HepG2 (cell line): ENCODE measurements at regions not wholly inside any gene's neighbourhood (a gene's known extent, or its start where the extent isn't known, plus 50 kb on each side); places are given as distances from the start of the nearest gene placed in this dataset.

Source experiments
- ATAC-seq: fragments of 200-7000 bp; cut with Tn5 transposase; 3 replicates; pipeline ENCODE4 v1.9.1; 2020; ENCODE audit warnings: mild to moderate bottlenecking, moderate library complexity
- BruUV-seq: library from RNA; stranded (reverse); fragments of 400-500 nt; replicated peaks from 2 replicates; lab custom pipeline; 2021; lab: Mats Ljungman, UMichigan
- CTCF ChIA-PET: fragments of 300-600 bp; formaldehyde crosslinking; extraction: SDS; loops from one replicate; lab custom pipeline; 2021; ENCODE audit warnings: low total read pairs, inconsistent platforms, low intra/inter-chr PET ratio; lab: Yijun Ruan, JAX
- POLR2A ChIA-PET: fragments of 350-600 bp; sonication (Branson Sonifier 250); formaldehyde crosslinking; loops from one replicate; lab custom pipeline; 2020; ENCODE audit warnings: antibody characterized with exemption, inconsistent platforms; lab: Yijun Ruan, JAX
- DNase-seq: peaks from one replicate; pipeline ENCODE4 v3.0.0-alpha.2; 2015; ENCODE audit warnings: low spot score
- FAIRE-seq: peaks from 3 replicates; lab custom pipeline; 2011; peaks lifted over from hg19 to GRCh38; lab: Jason Lieb, UNC
- H2AFZ ChIP-seq: one replicate; pipeline ENCODE4 v1.6.1; 2011; ENCODE audit warnings: low read length, inconsistent platforms
- H3K27ac ChIP-seq: fragments of 300-600 bp; 3 replicates; pipeline ENCODE4 v1.8.0; 2011; ENCODE audit warnings: mixed run types, mild to moderate bottlenecking, mixed read lengths, low read length, inconsistent platforms; ENCODE audit not compliant: insufficient read depth; ENCODE audit errors: extremely low read length
- H3K27me3 ChIP-seq, 2 experiments: fragments of 200-600 bp in 1 of 2; 2 replicates in 1 of 2; 3 replicates in 1 of 2; pipeline versions ENCODE4 v1.6.0 to v1.8.0; 2011; ENCODE audit warnings: low read length in 2 of 2, mild to moderate bottlenecking in 2 of 2, moderate library complexity in 2 of 2, inconsistent platforms in 1 of 2; ENCODE audit not compliant: insufficient read depth in 2 of 2, control insufficient read depth in 1 of 2
- H3K36me3 ChIP-seq, 2 experiments: fragments of 200-600 bp in 1 of 2; replicated peaks in 1 of 2; 2 replicates in 1 of 2; 3 replicates in 1 of 2; pipeline versions ENCODE4 v1.5.1 to v1.8.0; 2011; ENCODE audit warnings: low read length in 2 of 2, inconsistent platforms in 1 of 2; ENCODE audit not compliant: insufficient read depth in 2 of 2, control insufficient read depth in 1 of 2
- H3K4me1 ChIP-seq: 2 replicates; pipeline ENCODE4 v1.5.1; 2012; ENCODE audit warnings: low read length, inconsistent platforms; ENCODE audit not compliant: insufficient read depth
- H3K4me2 ChIP-seq: 2 replicates; pipeline ENCODE4 v1.6.0; 2011; ENCODE audit warnings: low read depth, low read length, inconsistent platforms
- H3K4me3 ChIP-seq, 3 experiments: fragments of 200-600 bp in 1 of 3; sonication (generic), shearing (Covaris generic) in 1 of 3; replicated peaks in 1 of 3; 2 replicates each; pipeline ENCODE4 v1.5.1; 2011 to 2016; ENCODE audit warnings: low read length in 3 of 3, inconsistent platforms in 2 of 3, low read depth in 2 of 3, mild to moderate bottlenecking in 2 of 3, control low read depth in 1 of 3, mixed read lengths in 1 of 3; ENCODE audit not compliant: insufficient read depth in 1 of 3
- H3K79me2 ChIP-seq: one replicate; pipeline ENCODE4 v1.6.1; 2011; ENCODE audit warnings: low read length, inconsistent platforms; ENCODE audit not compliant: insufficient read depth
- H3K9ac ChIP-seq: 2 replicates; pipeline ENCODE4 v1.6.0; 2011; ENCODE audit warnings: mild to moderate bottlenecking, low read depth, low read length, inconsistent platforms; ENCODE audit not compliant: insufficient read depth
- H3K9me3 ChIP-seq: 2 replicates; pipeline ENCODE4 v1.5.1; 2012; ENCODE audit warnings: mild to moderate bottlenecking, low read length
- H4K20me1 ChIP-seq: 2 replicates; pipeline ENCODE4 v1.6.0; 2011; ENCODE audit warnings: inconsistent platforms, mild to moderate bottlenecking, low read length, moderate library complexity; ENCODE audit not compliant: insufficient read depth
- CENPX ChIP-seq: sonication (generic); formaldehyde crosslinking; IDR thresholded peaks from 2 replicates; pipeline ENCODE4 v1.9.0; 2021; ENCODE audit warnings: mild to moderate bottlenecking, missing genetic modification reagents, moderate library complexity
- DNMT1 ChIP-seq: sonication (generic); formaldehyde crosslinking; IDR thresholded peaks from 2 replicates; pipeline ENCODE4 v1.5.1; 2020; ENCODE audit warnings: mild to moderate bottlenecking, missing genetic modification reagents
- EEA1 ChIP-seq: sonication (generic); formaldehyde crosslinking; IDR thresholded peaks from 2 replicates; pipeline ENCODE4 v1.5.1; 2020; ENCODE audit warnings: mild to moderate bottlenecking, missing genetic modification reagents, borderline replicate concordance
- FOXM1 ChIP-seq: sonication (generic); formaldehyde crosslinking; IDR thresholded peaks from 2 replicates; pipeline ENCODE4 v1.5.0; 2020; ENCODE audit warnings: missing genetic modification reagents
- PBX2 ChIP-seq: IDR thresholded peaks from 2 replicates; pipeline ENCODE4 v1.6.1; 2016; ENCODE audit warnings: control low read depth
- PPARG ChIP-seq: conservative IDR thresholded peaks from 2 replicates; pipeline ENCODE4 v1.6.1; 2016; ENCODE audit warnings: missing biosample characterization, missing genetic modification reagents
- THRA ChIP-seq: sonication (generic); formaldehyde crosslinking; IDR thresholded peaks from 2 replicates; pipeline ENCODE4 v1.4.0; 2020; ENCODE audit warnings: missing genetic modification reagents, borderline replicate concordance
- TSC22D2 ChIP-seq: sonication (generic); formaldehyde crosslinking; IDR thresholded peaks from 2 replicates; pipeline ENCODE4 v1.5.1; 2020; ENCODE audit warnings: missing genetic modification reagents, mild to moderate bottlenecking, borderline replicate concordance
- ZBTB44 ChIP-seq: sonication (generic); formaldehyde crosslinking; IDR thresholded peaks from 2 replicates; pipeline ENCODE4 v1.4.0; 2020; ENCODE audit warnings: missing genetic modification reagents
- ZFP36L2 ChIP-seq: sonication (generic); formaldehyde crosslinking; IDR thresholded peaks from 2 replicates; pipeline ENCODE4 v1.4.0; 2020; ENCODE audit warnings: missing genetic modification reagents
- ZNF180 ChIP-seq: sonication (generic); formaldehyde crosslinking; IDR thresholded peaks from 2 replicates; pipeline ENCODE4 v1.4.0; 2020; ENCODE audit warnings: low read depth, missing genetic modification reagents, borderline replicate concordance
- ZNF256 ChIP-seq: sonication (generic); formaldehyde crosslinking; conservative IDR thresholded peaks from 2 replicates; pipeline ENCODE4 v1.4.0; 2020; ENCODE audit warnings: missing genetic modification reagents
- ZNF317 ChIP-seq: sonication (generic); formaldehyde crosslinking; IDR thresholded peaks from 2 replicates; pipeline ENCODE4 v1.5.0; 2020; ENCODE audit warnings: mild to moderate bottlenecking, missing genetic modification reagents
- ZNF34 ChIP-seq: sonication (generic); formaldehyde crosslinking; IDR thresholded peaks from 2 replicates; pipeline ENCODE4 v1.4.0; 2020; ENCODE audit warnings: mild to moderate bottlenecking, missing genetic modification reagents, borderline replicate concordance
- ZNF362 ChIP-seq: sonication (generic); formaldehyde crosslinking; IDR thresholded peaks from 2 replicates; pipeline ENCODE4 v1.4.0; 2020; ENCODE audit warnings: missing genetic modification reagents, mild to moderate bottlenecking, borderline replicate concordance
- ZNF777 ChIP-seq: sonication (generic); formaldehyde crosslinking; IDR thresholded peaks from 2 replicates; pipeline ENCODE4 v1.4.0; 2020; ENCODE audit warnings: missing genetic modification reagents
- ZNF839 ChIP-seq: sonication (generic); formaldehyde crosslinking; IDR thresholded peaks from 2 replicates; pipeline ENCODE4 v1.4.0; 2020; ENCODE audit warnings: missing genetic modification reagents, mild to moderate bottlenecking, borderline replicate concordance
- WGBS: methylation state at CpG from one replicate; pipeline ENCODE4 v1.1.6; 2017; ENCODE audit warnings: low lambda C conversion rate; 5-methylcytosine and 5-hydroxymethylcytosine counted together
- in situ Hi-C: cut with HindIII; loops from 2 replicates; pipeline ENCODE4 v1.10.0; 2017; ENCODE audit warnings: low pct_unique_long_range_greater_than_20kb; ENCODE audit not compliant: extremely low pct_ligation_motif_present
- intact Hi-C: fragments of 100-400 bp; cut with micrococcal nuclease; formaldehyde crosslinking; loops from one replicate; pipeline ENCODE4 v1.10.0; 2022; ENCODE audit not compliant: unreplicated experiment

- Histone ChIP-seq H3K36me3 (no peaks in the 10 kb centered on the region), H2AFZ (no peak overlapping the region), H3K4me1 (no peaks in the 10 kb centered on the region), H4K20me1 (no peaks in the 10 kb centered on the region), H3K9ac (no peak overlapping the region), H3K79me2 (no peaks in the 10 kb centered on the region), H3K4me2 (no peak overlapping the region), H3K4me3 (no peak overlapping the region), H3K27ac (no peak overlapping the region), H3K9me3 (no peaks in the 10 kb centered on the region), H3K27me3 (no peaks in the 10 kb centered on the region)
- intact Hi-C loops = no loop called here
- BruUV-seq = no TSS peak
- WGBS = 0% methylated on average over 2 of the region's 8 CpGs
- FAIRE-seq (no peak), ATAC-seq (no peak), DNase-seq (no peak)
- TF ChIP-seq ZFP36L2 (CRISPR knock-in tag) (no peak), ZNF180 (CRISPR knock-in tag) (no peak), FOXM1 (CRISPR knock-in tag) (no peak), TSC22D2 (no peak), ZNF34 (CRISPR knock-in tag) (no peak), PPARG (no peak), PBX2 (CRISPR knock-in tag) (no peak), ZNF777 (no peak), ZBTB44 (CRISPR knock-in tag) (no peak), EEA1 (CRISPR knock-in tag) (no peak), ZNF317 (CRISPR knock-in tag) (no peak), DNMT1 (CRISPR knock-in tag) (no peak), ZNF256 (no peak), CENPX (CRISPR knock-in tag) (no peak), THRA (CRISPR knock-in tag) (no peak), ZNF839 (CRISPR knock-in tag) (no peak), ZNF362 (CRISPR knock-in tag) (no peak)
- ChIA-PET CTCF (no interaction called here), POLR2A (no interaction called here)
- in situ Hi-C loops = no loop called here
Measured at GRCh38 chr5:106423109-106423897, 1247.4 kb downstream of the EFNA5 start.
